ENCODE measurements at regions not wholly inside any gene's neighbourhood (a gene's known extent, or its start where the extent isn't known, plus 50 kb on each side); places are given as distances from the start of the nearest gene placed in this dataset.

- H3K4me3 ChIP-seq (ENCODE audit: low read depth, low read length) = no peak overlapping the region
- DNase-seq (ENCODE audit: low read depth) = no peak
- TF ChIP-seq, protein P1, sequence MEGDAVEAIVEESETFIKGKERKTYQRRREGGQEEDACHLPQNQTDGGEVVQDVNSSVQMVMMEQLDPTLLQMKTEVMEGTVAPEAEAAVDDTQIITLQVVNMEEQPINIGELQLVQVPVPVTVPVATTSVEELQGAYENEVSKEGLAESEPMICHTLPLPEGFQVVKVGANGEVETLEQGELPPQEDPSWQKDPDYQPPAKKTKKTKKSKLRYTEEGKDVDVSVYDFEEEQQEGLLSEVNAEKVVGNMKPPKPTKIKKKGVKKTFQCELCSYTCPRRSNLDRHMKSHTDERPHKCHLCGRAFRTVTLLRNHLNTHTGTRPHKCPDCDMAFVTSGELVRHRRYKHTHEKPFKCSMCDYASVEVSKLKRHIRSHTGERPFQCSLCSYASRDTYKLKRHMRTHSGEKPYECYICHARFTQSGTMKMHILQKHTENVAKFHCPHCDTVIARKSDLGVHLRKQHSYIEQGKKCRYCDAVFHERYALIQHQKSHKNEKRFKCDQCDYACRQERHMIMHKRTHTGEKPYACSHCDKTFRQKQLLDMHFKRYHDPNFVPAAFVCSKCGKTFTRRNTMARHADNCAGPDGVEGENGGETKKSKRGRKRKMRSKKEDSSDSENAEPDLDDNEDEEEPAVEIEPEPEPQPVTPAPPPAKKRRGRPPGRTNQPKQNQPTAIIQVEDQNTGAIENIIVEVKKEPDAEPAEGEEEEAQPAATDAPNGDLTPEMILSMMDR (IDR thresholded peaks at IDR 0.05; ENCODE audit: insufficient read depth, low read length) = no peak
Observed at GRCh38 chr3:6088433-6088832, 772.5 kb upstream of the GRM7 start.

DNA sequence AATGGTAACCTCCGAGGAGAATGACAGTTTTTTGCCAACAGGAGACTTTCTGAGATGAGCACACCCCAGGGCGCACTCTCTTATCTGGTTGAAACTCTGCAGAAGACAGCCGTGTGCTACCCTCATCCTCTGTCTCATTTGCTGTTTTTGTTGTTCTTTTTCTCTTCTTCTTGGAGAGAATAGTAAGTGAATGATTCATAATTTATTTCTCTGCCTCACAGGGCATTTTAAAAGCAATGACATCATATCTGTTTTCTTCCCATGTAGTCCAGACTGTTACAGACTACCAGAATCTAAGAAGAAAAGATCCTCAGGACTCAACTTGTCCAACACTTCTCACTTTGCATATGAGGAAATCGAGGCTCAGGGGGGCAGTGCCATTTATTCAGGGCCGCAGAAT, 771.1 kb upstream of the GRM7 start:
- no peak overlapping the region for H3K4me3 ChIP-seq (ENCODE audit: low read depth, low read length)
- no peak for DNase-seq (ENCODE audit: low read depth)
- TF ChIP-seq, protein P1 (IDR thresholded peaks at IDR 0.05; ENCODE audit: insufficient read depth, low read length) = no peak

GRCh38 chr3:6091262-6091661, 769.7 kb upstream of the GRM7 start:
- TF ChIP-seq, protein P1 (IDR thresholded peaks at IDR 0.05; ENCODE audit: insufficient read depth, low read length) = no peak
- no peak for DNase-seq (ENCODE audit: low read depth)
- H3K4me3 ChIP-seq (ENCODE audit: low read depth, low read length) = no peak overlapping the region

GRCh38 chr3:6095006-6095405, 765.9 kb upstream of the GRM7 start:
- no peak overlapping the region for H3K4me3 ChIP-seq (ENCODE audit: low read depth, low read length)
- TF ChIP-seq, protein P1 (IDR thresholded peaks at IDR 0.05; ENCODE audit: insufficient read depth, low read length) = no peak
- DNase-seq (ENCODE audit: low read depth) = no peak

DNA sequence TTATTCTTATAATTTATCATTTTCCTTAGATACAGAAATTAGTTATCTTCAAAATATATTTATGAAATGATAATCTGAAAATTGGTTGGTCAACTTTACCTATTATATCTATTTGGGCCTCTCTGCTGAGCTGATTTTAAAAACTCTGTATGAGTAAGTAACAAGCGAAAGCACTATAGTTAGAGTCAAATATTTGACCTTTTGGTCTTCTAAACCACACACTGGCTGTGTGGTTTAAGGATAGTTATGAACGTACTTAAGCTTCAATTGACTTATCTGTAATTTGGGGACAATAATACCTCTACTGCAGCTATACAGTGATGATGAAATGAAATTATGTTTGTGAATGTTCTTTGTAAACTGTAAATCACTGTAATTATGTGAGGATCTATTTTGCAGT, 763.9 kb upstream of the GRM7 start:
- DNase-seq (ENCODE audit: low read depth) = no peak
- no peak overlapping the region for H3K4me3 ChIP-seq (ENCODE audit: low read depth, low read length)
- TF ChIP-seq, protein P1 (IDR thresholded peaks at IDR 0.05; ENCODE audit: insufficient read depth, low read length) = no peak

DNA sequence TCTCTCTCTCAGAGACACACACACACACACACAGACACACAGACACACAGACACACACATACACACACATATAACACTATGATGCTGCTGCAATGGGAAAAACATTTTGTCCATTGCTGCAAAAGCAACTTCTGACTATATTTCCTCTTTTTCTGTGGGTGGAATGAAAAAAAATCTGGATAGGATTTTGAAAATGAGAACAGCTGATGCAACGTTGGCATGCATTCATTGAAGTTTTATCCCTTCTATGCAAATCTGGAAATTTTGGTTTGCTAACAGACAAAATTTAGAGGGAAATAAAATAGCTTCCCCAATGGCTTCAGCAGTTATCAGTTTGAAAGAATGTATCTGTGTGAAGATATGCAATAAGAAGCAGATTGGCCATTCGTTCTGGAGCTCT, 763.4 kb upstream of the GRM7 start:
- TF ChIP-seq, protein P1 (IDR thresholded peaks at IDR 0.05; ENCODE audit: insufficient read depth, low read length) = no peak
- H3K4me3 ChIP-seq (ENCODE audit: low read depth, low read length) = no peak overlapping the region
- no peak for DNase-seq (ENCODE audit: low read depth)

DNA sequence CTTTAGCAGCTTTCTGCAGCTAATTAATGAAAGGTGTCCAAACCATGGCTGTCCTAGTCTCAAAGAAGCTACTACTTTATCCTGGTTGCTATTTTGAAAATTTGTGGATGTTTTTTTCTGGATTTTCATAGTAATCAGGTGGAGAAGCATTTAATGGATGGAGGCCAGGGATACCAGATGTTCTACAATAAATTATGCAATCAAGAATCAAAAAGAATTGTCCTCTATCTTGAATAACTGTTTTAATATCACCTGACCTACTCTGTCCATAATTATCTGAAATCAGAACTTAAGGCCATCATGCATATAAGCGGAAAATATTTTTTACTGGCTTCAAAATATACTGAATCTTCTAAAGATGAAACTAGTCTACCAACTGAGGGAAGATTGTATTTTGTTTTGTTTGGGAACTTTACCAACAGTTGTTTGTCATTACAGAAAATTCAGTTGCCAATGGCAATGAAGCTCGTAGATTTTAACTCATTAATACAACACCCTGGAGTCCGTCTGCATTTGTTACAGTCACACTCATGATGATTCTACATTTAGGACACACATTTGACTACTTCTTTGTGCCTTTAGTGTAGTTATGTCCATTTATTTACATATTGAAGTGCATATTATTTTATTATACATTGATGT, 762.3 kb upstream of the GRM7 start:
- no peak for DNase-seq (ENCODE audit: low read depth)
- TF ChIP-seq, protein P1 (IDR thresholded peaks at IDR 0.05; ENCODE audit: insufficient read depth, low read length) = no peak
- no peak overlapping the region for H3K4me3 ChIP-seq (ENCODE audit: low read depth, low read length)
